NT2/D1 (cell line): ENCODE measurements at regions not wholly inside any gene's neighbourhood (a gene's known extent, or its start where the extent isn't known, plus 50 kb on each side); places are given as distances from the start of the nearest gene placed in this dataset.

ENCODE experiments used
- SUZ12 ChIP-seq: IDR thresholded peaks from 2 replicates; pipeline ENCODE4 v1.6.1; 2011; ENCODE audit not compliant: insufficient read length, insufficient read depth; ENCODE audit errors: extremely low read depth
- YY1 ChIP-seq: IDR thresholded peaks from 2 replicates; pipeline ENCODE4 v1.6.1; 2011; ENCODE audit not compliant: insufficient read length, insufficient read depth

GRCh38 chr14:56351861-56352260, 227.7 kb upstream of the TMEM260 start:
- TF ChIP-seq YY1 (no peak), SUZ12 (no peak)
